Spleen (tissue), 11 donors: ENCODE measurements at regions not wholly inside any gene's neighbourhood (a gene's known extent, or its start where the extent isn't known, plus 50 kb on each side); places are given as distances from the start of the nearest gene placed in this dataset.
"Not testable (repeated sequence)": the region's sequence is repeated elsewhere in the genome, so short reads cannot be mapped to it uniquely, and the experiment has no call there.

Source experiments
- DNase-seq: peaks from one replicate; pipeline ENCODE4 v3.0.0-alpha.2; 2020
- H3K27ac ChIP-seq, 8 donors: fragments of 200-600 bp; sonication (generic) in 7 of 8; 1 replicate in 4 of 8; 2 replicates in 4 of 8; pipeline versions ENCODE4 v1.5.0 to v1.8.0; 2016 to 2021; ENCODE audit warnings: inconsistent platforms in 4 of 8, mild to moderate bottlenecking in 4 of 8, moderate library complexity in 1 of 8
- H3K27me3 ChIP-seq, 7 donors: fragments of 200-600 bp; sonication (generic) in 6 of 7; replicated peaks in 1 of 7; 1 replicate in 4 of 7; 2 replicates in 3 of 7; pipeline versions ENCODE4 v1.5.0 to v1.8.0; 2016 to 2021; ENCODE audit warnings: inconsistent platforms in 3 of 7, mild to moderate bottlenecking in 1 of 7
- H3K36me3 ChIP-seq, 6 donors: fragments of 200-600 bp; sonication (generic) in 5 of 6; 1 replicate in 4 of 6; 2 replicates in 2 of 6; pipeline versions ENCODE4 v1.5.0 to v1.8.0; 2016 to 2021; ENCODE audit warnings: inconsistent platforms in 2 of 6
- H3K4me1 ChIP-seq, 6 donors: fragments of 200-600 bp; sonication (generic) in 5 of 6; 1 replicate in 3 of 6; 2 replicates in 3 of 6; pipeline versions ENCODE4 v1.5.0 to v1.8.0; 2016 to 2021; ENCODE audit warnings: inconsistent platforms in 3 of 6
- H3K4me3 ChIP-seq, 8 donors: fragments of 200-600 bp; sonication (generic) in 7 of 8; 1 replicate in 4 of 8; 2 replicates in 4 of 8; pipeline versions ENCODE4 v1.5.0 to v1.8.0; 2016 to 2021; ENCODE audit warnings: inconsistent platforms in 4 of 8, mild to moderate bottlenecking in 4 of 8, moderate library complexity in 2 of 8
- H3K9me3 ChIP-seq, 8 donors: fragments of 200-600 bp; sonication (generic) in 7 of 8; 1 replicate in 4 of 8; 2 replicates in 4 of 8; pipeline versions ENCODE4 v1.5.0 to v1.8.0; 2016 to 2021; ENCODE audit warnings: inconsistent platforms in 4 of 8
- POLR2A ChIP-seq, 3 donors: fragments of 450-650 bp; IDR thresholded peaks; one replicate each; pipeline ENCODE4 v1.5.1; 2017; ENCODE audit warnings: antibody characterized with exemption in 3 of 3, mild to moderate bottlenecking in 1 of 3
- POLR2AphosphoS5 ChIP-seq, 3 donors: sonication (generic); formaldehyde crosslinking; IDR thresholded peaks; one replicate each; pipeline ENCODE4 v1.5.1; 2017; ENCODE audit warnings: antibody characterized with exemption in 3 of 3
- WGBS, 5 donors: extraction: QIAGEN DNeasy Blood & Tissue Kit in 3 of 5; methylation state at CpG; one replicate each; pipeline versions ENCODE4 v1.1.5 to v1.1.7; 2013 to 2018; 5-methylcytosine and 5-hydroxymethylcytosine counted together
- intact Hi-C: fragments of 100-400 bp; cut with DNase I; formaldehyde crosslinking; loops from one replicate; pipeline ENCODE4 v1.15.0; 2023; ENCODE audit warnings: low total_unique reads
- TF ChIP-seq, protein P1 (sequence below), 11 experiments: fragments of 200-600 bp in 7 of 11; fragments of 450-650 bp in 4 of 11; sonication (generic) in 4 of 11; IDR thresholded peaks in 8 of 11; conservative IDR thresholded peaks in 3 of 11; 1 replicate in 7 of 11; 2 replicates in 4 of 11; pipeline versions ENCODE4 v1.4.0 to v1.8.0; 2016 to 2021; ENCODE audit warnings: antibody characterized with exemption in 11 of 11, inconsistent platforms in 4 of 11, mild to moderate bottlenecking in 1 of 11
- donor health status: healthy with polysubstance abuse.
- donor health status: DM: no; HTN: no; CAD: no; lungs with moderate emphysema.
- donor health status: DM: no; HTN: no; CAD: no.
- donor health status: Bipolar disorder and iron deficiency.
- donor health status: healthy.
- donor health status: DM: no; HTN: no; CAD: no.
- donor health status: DM: yes; HTN: yes; CAD: no.

DNA sequence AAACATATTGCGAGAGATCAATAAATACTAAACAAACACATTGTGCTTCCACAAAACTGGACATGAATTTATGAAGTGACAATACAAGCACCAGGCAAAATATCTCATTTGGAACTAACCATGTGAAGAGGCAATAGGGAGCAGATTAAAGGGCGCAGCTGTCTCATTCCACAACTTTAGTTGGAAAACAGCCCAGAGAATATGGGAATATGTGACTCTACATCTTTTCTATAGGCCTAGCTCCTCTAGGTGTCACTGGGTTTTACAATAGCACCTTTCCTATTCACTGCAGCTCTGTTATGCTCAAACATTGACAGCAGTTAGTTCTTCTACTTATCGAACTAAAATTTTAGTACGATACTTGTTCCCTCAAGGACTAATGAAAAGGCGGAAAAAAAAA, 866.3 kb upstream of the GBE1 start:
- intact Hi-C loops, result no loop called here
- Histone ChIP-seq H3K27ac (no peak overlapping the region), H3K9me3 (peaks cover 0 to 28% (median 21%) of the 10 kb centered on the region in 8 donors), H3K4me1 (no peaks in the 10 kb centered on the region), H3K27me3 (no peaks in the 10 kb centered on the region), H3K36me3 (no peaks in the 10 kb centered on the region), H3K4me3 (no peak overlapping the region)
- no peak for DNase-seq
- TF ChIP-seq, protein P1, sequence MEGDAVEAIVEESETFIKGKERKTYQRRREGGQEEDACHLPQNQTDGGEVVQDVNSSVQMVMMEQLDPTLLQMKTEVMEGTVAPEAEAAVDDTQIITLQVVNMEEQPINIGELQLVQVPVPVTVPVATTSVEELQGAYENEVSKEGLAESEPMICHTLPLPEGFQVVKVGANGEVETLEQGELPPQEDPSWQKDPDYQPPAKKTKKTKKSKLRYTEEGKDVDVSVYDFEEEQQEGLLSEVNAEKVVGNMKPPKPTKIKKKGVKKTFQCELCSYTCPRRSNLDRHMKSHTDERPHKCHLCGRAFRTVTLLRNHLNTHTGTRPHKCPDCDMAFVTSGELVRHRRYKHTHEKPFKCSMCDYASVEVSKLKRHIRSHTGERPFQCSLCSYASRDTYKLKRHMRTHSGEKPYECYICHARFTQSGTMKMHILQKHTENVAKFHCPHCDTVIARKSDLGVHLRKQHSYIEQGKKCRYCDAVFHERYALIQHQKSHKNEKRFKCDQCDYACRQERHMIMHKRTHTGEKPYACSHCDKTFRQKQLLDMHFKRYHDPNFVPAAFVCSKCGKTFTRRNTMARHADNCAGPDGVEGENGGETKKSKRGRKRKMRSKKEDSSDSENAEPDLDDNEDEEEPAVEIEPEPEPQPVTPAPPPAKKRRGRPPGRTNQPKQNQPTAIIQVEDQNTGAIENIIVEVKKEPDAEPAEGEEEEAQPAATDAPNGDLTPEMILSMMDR (IDR thresholded peaks at IDR 0.05 in 8 of 11, conservative IDR thresholded peaks at IDR 0.05 in 3 of 11), result no peak
- TF ChIP-seq POLR2AphosphoS5 (IDR thresholded peaks at IDR 0.05) (no peak), POLR2A (IDR thresholded peaks at IDR 0.05) (no peak)
- 80 to 92% (median 89%) methylated on average over 5 of the region's 5 CpGs for WGBS, 5 donors

DNA sequence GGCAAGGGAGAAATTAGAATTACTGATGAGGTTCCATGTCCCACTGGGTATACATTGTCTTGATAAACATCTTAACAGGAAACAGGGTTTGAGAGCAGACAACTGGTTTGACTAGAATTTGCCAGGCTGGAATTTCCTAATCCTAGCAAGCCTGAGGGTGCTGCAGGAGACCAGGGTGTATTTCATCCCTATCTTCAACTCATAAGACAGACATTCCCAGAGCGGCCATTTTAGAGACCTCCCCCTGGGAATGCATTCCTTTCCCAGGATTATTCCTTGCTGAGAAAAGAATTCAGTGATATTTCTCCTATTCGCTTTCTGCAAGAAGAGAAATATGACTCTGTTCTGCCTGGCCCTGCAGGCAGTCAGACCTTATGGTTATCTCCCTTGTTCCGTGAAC, 859.3 kb upstream of the GBE1 start:
- DNase-seq, H3K4me3 ChIP-seq, intact Hi-C loops, H3K36me3 ChIP-seq, H3K27ac ChIP-seq, H3K27me3 ChIP-seq, H3K4me1 ChIP-seq: not testable (repeated sequence)
- H3K9me3 ChIP-seq, result peaks cover 0 to 68% (median 52%) of the 10 kb centered on the region in 8 donors
- 83 to 92% (median 86%) methylated on average over 3 of the region's 3 CpGs for WGBS, 5 donors

DNA sequence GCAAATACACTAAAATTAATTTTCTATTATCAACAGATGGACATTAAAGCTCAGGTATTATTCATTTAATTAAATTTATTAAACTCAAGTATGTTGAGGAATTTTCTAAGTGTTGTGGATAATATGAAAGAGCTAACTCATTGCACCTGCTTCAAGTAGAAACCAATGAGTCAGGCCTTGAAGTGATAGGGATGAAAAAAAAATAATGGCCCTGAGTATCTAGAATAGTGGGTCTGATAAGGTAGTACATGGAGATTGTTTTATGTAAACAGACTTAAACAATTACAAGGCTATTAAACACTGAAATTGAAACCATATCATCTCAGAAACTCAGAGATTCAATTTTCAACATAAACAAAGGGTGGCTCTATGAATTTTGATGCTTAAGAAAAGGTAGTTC, 857.1 kb upstream of the GBE1 start:
- H3K9me3 ChIP-seq, result peaks cover 0 to 50% (median 38%) of the 10 kb centered on the region in 8 donors
- H3K4me1 ChIP-seq, result no peaks in the 10 kb centered on the region
- H3K27me3 ChIP-seq, result no peaks in the 10 kb centered on the region
- no peak for DNase-seq
- TF ChIP-seq POLR2A (IDR thresholded peaks at IDR 0.05) (no peak), POLR2AphosphoS5 (IDR thresholded peaks at IDR 0.05) (no peak)
- TF ChIP-seq, protein P1 (IDR thresholded peaks at IDR 0.05 in 8 of 11, conservative IDR thresholded peaks at IDR 0.05 in 3 of 11), result no peak
- H3K4me3 ChIP-seq, result no peak overlapping the region
- intact Hi-C loops, result no loop called here
- H3K36me3 ChIP-seq, result no peaks in the 10 kb centered on the region
- H3K27ac ChIP-seq, result no peak overlapping the region

DNA sequence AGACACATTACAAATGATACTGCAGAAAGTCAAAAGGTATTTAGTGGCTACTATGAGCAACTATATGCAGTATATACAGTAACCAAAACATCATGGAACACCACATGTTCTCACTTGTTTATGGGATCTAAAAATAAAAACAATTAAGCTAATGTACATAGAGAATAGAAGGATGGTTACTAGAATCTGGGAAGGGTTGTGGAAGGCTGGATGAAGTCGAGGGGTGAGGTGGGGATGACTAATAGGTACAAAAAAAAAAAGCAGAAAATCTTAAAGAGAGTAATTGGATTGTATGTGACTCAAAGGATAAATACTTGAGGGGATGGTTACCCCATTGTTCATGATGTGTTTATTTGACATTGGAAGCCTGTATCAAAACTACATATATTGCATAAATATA, 848.8 kb upstream of the GBE1 start:
- 50 to 86% (median 56%) methylated on average over 1 of the region's 1 CpG for WGBS, 5 donors
- Histone ChIP-seq H3K27me3 (no peaks in the 10 kb centered on the region), H3K9me3 (peaks cover 0 to 26% (median 7%) of the 10 kb centered on the region in 8 donors), H3K4me1 (no peaks in the 10 kb centered on the region), H3K27ac (no peak overlapping the region), H3K4me3 (no peak overlapping the region), H3K36me3 (no peaks in the 10 kb centered on the region)
- DNase-seq, result no peak
- no peak for TF ChIP-seq POLR2AphosphoS5 (IDR thresholded peaks at IDR 0.05)
- TF ChIP-seq, protein P1 (IDR thresholded peaks at IDR 0.05 in 8 of 11, conservative IDR thresholded peaks at IDR 0.05 in 3 of 11), result no peak
- TF ChIP-seq POLR2A (IDR thresholded peaks at IDR 0.05), result no peak
- intact Hi-C loops, result no loop called here

DNA sequence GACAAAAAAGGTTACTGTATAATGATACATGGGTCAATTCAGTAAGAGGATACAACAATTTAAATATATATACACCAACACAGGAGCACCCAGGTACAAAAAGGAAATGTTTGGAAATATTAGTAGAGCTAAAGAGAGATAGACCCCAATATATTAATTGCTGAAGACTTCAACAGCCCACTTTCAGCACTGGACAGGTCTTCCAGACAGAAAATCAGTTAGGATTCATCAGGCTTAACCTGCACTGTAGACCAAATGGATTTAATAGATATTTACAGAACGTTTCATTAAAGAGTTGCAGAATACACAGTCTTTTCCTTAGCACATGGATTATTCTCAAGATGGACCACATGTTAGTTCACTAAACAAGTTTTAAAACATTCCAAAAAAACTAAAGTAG, 845.9 kb upstream of the GBE1 start:
- Histone ChIP-seq H3K4me3 (no peak overlapping the region), H3K27me3 (no peaks in the 10 kb centered on the region), H3K27ac (no peak overlapping the region), H3K9me3 (peaks cover 0 to 35% (median 16%) of the 10 kb centered on the region in 8 donors), H3K4me1 (no peaks in the 10 kb centered on the region), H3K36me3 (no peaks in the 10 kb centered on the region)
- DNase-seq, result no peak
- 53 to 81% (median 78%) methylated on average over 1 of the region's 1 CpG for WGBS, 5 donors
- intact Hi-C loops, result no loop called here
- TF ChIP-seq POLR2A (IDR thresholded peaks at IDR 0.05) (no peak), POLR2AphosphoS5 (IDR thresholded peaks at IDR 0.05) (no peak)
- TF ChIP-seq, protein P1 (IDR thresholded peaks at IDR 0.05 in 8 of 11, conservative IDR thresholded peaks at IDR 0.05 in 3 of 11), result no peak
